ENCODE measurements at regions not wholly inside any gene's neighbourhood (a gene's known extent, or its start where the extent isn't known, plus 50 kb on each side); places are given as distances from the start of the nearest gene placed in this dataset.

- no peak for TF ChIP-seq CTCF (IDR thresholded peaks at IDR 0.05)
- no peak for TF ChIP-seq EP300 (IDR thresholded peaks at IDR 0.05)
These were observed 280.1 kb upstream of the MBL2 start for GRCh38 chr10:53052521-53053164.
